ENCODE measurements at regions not wholly inside any gene's neighbourhood (a gene's known extent, or its start where the extent isn't known, plus 50 kb on each side); places are given as distances from the start of the nearest gene placed in this dataset.
A peak's percentile ranks its signal among the peaks of the same experiment; 100 is the strongest.

DNA sequence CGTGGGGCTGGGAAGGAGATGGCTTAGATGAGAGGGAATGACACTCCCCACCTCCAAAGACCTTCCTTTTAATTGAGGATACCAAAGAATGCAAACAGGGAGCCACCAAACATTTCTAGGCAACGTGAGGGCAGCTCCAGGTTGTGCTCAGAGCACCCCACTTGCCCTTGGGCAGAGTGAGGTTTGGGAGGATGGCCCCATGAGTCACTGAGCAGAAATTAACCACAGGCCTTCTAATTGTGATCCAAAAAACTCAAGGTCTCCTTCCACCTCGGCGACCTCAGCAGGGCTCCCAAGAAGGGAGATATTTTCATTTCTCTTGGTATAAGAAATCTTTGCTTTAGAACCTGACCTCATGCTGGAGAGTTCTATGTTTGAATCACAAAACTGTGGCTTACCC lies 305.0 kb upstream of the TPM1 start:
- Histone ChIP-seq H3K27ac (no peak overlapping the region), H3K4me3 (no peak overlapping the region)

DNA sequence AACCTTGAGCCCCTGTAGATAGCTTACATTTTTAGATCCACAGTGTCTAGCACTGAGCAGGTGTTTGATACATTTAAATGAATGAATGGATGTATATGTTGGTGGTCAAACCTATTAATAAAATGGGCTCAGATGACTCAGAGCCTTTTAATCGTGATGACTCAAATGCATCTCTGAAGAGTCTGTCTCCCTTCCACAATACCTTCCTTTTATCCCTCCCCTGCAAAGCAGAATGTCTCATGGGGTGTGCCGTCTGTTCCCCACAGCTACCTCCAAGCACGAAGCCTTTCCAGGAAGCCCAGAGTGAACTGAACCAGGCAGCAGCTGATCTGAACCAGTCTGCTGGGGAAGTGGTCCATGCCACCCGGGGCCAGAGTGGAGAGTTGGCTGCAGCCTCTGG lies 303.5 kb upstream of the TPM1 start:
- H3K27ac ChIP-seq, result peak overlapping the region in 1 of 21 experiments; percentile 51

DNA sequence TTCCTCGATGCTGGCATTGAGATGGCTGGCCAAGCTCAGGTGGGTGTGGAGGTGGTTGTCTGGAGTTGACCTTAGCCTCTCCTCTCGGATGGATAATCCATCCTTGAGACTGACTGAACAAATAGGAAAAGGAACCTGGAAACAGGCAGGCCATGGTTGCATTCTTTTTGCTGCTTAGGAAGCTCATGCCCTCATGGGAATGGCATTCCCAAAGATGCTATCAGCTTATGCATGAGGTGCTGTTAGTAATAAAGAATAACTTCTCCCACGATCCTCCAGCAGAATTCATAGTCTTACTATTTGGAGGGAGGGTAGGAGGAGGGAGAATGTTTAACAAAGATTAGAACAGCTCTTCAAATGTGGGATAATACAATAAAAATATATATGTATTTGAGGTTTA lies 303.0 kb upstream of the TPM1 start:
- Histone ChIP-seq H3K4me3 (no peak overlapping the region), H3K27ac (peak overlapping the region in 1 of 21 experiments; percentile 51)

More for the DNA sequence above, 303.5 kb upstream of the TPM1 start:
- H3K4me3 ChIP-seq, result no peak overlapping the region

DNA sequence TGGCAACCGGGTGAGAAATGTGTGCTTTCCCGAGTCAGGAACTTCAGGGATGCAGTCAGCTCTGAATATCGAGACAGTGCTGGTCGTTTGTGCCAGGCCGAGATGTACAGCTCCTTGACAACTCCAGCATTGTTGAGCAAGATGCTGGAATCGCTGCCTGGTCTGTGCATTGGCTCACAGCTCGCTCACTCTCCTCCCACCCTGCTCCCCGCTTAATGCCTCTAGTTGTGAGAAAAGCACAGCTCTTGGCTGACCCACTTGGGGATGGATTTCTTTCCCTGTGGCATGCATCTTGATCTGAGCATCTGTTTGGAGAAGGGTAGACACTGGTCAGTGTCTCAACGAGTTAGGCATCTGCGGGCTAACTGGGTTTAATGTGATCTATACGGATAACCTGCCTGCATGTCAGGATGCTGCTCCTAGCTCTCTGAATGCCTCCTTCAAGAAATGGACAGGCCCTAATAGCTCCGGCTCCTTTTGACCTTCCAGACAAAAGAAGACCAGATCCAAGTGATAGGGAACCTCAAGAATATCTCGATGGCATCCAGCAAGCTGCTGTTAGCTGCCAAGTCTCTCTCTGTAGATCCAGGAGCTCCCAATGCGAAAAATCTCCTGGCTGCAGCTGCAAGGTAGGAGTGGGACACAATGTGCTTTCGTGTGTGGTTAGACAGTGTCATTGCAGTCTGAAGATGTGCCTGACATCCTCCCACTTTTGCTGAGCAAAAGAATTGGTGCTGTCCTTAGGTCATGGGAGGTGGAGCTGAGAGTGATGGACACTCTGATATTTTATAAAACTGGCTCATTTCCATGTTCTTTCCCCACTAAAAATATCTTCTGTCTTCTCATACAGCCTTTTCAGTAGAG lies 302.2 kb upstream of the TPM1 start:
- Histone ChIP-seq H3K4me3 (no peak overlapping the region), H3K27ac (no peak overlapping the region)

DNA sequence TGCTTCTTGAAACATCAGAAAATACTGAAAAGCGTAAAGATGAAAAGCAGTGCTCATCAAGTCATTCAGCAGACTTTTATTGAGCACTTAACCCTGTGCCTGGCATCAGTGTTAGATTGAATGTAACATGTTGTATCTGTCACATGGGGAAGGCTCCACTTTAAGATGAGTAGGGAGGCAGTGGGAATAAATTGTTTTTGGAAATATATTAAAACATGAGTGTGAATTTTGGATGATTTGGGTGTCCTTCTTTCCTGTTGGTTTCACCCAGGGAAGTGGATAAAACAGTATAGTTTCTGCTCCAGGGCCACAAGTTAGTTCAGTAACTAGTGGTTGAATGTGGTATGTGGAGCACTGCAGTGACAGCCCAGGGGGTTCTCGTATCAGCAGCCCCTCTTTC lies 301.4 kb upstream of the TPM1 start:
- H3K4me3 ChIP-seq, result no peak overlapping the region
- H3K27ac ChIP-seq, result no peak overlapping the region

DNA sequence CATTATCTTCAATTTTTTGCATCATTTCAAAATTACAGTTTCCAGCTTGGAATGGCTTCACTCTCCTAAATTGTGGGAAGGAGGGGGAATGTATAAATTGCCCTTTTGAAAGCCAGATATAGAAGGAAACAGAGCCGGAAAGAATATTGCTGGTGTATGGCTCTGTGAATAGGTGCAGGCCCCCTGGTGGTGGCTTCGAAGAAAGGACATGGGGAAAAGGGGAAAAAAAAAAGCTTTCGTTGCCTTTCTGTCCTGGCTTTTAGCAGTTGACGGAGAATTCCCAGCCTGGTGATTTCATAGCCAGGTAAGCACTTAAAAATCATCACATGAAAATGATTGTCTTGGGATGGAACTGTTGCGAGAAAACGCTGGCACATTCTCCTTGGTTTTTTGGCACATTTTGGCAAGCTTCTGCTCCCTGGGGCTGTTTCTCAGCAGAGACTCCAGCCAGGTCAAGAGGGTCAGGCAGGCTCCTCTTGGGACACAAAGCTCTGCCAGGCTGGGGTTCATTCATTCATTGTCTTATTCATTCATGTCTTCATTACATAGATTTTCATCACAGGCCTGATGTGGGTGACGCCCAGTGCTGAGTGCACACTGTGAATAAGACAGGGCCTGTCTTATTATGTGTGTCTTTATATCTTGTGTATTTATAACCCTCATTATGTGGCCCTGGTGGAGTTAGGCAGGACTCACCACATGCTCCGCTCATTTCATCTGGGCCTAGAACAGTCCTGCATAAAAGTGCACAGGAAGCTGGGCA lies 300.0 kb upstream of the TPM1 start:
- H3K4me3 ChIP-seq, result no peak overlapping the region
- peak overlapping the region in 11 of 21 experiments; percentile 0 to 72 (median 39) for H3K27ac ChIP-seq

DNA sequence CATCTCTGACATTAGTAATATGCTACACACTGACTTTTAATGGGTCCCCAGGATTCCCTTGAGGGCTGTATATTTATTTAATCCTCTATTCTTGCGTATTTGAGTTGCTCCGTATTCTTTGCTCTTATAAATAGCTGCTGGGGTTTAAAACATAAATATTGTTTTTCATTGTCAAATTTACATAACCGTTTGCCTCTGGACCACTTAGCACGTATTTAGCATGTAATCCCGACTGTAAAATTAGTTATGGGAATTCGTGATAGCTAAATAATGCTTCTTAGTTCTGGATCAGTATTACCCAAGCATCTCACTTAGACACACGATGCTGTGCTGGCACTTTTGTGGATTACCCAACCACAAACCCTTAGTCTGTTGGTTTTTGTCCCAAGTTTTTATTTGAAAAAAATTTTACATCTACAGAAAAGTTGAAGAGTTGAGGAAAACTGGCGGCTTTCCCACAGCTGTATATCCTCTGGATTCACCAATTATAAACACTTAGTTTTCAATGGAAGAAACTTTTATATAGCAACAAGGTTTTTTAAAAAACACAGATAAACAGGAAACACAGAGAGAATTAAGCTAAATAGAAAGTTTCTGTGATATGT lies 296.8 kb upstream of the TPM1 start:
- H3K4me3 ChIP-seq, result no peak overlapping the region
- peak overlapping the region in 1 of 21 experiments; percentile 11 for H3K27ac ChIP-seq

DNA sequence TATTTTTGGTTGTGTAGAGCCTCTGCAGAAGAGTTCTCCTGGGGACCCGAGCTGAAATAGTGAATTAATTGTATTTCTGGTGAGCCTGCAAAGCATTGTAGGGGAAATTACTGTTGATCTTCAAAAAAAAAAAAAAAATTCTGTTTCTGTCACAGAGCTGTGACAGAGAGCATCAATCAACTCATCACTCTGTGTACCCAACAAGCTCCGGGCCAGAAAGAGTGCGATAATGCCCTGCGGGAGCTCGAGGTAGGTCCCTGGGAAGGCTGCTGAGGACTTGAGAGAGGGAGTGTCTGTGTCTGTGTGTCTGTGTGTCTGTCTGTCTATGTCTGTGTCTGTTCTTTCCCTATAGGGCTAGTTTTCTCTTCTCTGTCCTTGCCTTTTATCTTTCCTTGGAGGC lies 294.4 kb upstream of the TPM1 start:
- Histone ChIP-seq H3K4me3 (no peak overlapping the region), H3K27ac (no peak overlapping the region)

DNA sequence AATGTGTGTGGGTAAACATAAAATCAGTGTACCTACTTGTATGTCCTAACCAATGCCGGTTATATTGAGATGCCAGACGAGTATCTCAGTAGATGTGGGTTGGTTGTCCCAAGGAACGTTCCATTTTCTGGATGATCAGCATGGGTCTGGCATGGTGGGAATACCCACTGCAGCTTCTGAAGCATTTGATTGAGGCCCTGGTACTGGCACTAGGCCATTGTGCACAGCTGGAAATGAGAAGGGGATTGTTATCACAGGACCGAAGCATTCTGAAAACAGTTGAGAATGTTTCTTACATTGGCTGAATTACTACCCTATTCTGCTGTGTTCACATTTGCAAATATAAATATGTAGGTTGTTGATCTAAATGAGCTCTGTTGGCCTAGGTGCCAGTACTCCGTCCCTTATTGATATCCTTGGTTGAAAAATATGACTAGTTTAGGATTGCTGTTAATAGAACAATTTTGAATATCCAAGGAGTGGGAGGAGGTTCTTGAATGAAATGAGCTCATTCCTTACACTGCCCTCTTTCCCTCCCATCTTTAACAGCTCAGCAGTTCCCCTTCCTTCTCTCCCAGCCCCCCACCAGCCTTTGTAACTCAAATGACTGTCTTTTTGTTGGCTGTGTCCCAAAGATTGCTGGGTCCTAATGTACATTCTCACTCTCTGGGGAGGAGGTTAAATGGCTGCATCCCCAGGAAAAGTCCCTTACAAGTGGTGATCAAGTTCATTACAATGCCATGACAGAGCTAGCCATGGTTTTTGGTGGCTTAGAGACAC lies 293.3 kb upstream of the TPM1 start:
- Histone ChIP-seq H3K27ac (no peak overlapping the region), H3K4me3 (no peak overlapping the region)

DNA sequence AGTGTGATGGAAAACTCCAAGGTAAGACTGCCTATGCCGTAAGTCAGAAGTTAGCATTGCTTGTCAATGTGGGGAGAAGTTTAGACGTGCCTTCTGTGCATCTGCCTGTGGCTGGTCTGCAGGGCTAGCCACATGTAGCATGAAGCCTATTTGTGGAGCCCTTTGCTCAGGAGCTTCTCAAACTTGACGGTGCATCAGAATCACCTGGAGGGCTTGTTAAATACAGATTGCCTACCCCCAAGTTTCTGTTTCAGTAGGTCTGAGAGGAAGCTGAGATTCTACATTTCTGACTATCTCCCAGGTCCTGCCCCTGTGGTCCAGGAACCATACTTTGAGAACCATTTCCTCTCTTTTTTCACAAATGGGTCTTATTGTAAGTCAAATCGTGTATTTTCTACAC lies 292.1 kb upstream of the TPM1 start:
- no peak overlapping the region for H3K4me3 ChIP-seq
- H3K27ac ChIP-seq, result no peak overlapping the region

DNA sequence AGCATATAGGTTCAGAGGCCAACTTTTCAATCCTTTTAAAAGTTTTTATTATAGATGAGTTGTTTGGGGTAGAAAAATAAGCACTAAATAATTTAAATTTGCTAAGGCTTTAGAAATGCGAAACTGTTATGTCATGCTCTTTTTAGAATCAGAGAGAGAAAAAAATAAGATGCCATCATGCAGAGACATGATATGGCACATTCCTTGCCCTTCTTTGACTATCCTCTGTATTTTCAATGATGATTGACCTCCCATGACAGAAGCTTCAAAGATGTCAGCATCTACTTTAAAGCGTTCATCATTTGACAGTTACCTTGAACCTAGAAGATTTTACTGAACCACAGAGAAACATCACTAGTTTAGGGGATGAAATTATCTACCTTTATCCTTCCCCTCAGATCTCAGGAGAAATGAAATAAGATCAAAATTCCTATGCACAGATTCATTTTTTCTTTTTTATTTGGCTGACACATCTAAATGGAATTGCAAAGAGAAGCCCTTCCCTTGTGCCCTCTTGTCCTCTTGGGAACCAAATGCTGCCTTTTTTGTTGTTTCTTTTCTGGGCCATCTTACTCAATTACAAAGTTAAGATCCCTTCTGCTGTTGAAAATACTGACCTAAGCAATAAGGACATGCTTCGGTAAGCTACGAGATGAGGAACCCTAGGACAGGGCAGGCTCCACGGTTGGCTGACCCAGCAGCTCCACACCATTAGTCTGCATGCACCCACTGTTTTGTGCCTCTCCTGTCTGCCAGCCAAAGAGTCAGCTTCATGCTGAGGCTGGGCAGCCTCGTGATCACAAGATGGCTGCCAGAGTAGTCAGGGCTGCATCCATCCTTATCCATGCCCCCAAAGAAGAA lies 289.7 kb upstream of the TPM1 start:
- Histone ChIP-seq H3K27ac (no peak overlapping the region), H3K4me3 (no peak overlapping the region)

DNA sequence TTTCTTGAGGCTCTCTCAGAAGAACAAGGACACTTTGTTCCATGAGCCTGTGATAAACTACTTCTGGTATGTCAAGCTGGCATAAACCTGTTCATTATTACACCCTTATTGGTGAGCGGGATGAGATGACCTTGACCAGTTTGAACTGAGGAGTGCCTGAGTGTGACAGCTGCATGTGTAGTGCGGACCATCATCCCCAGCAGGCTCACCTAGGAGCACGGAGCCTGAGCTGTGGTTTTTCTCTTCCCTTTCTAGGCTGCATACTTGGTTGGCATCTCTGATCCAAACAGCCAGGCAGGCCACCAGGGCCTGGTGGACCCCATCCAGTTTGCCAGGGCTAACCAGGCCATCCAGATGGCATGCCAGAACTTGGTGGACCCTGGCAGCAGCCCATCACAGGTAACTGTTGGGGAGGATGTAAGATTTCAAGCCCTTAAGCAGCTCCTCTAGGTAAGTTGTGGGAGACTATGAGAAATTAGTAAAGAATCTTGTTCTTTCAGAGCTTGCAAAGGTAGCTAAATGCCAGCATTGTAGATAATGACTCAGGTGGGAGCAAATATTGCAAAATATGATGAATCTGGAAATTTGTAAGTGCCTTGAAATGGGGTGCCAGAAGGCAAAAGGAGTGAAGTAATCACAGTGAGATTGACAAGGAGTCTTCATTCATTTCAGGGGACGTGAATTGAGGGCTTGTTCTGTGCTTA lies 288.9 kb upstream of the TPM1 start:
- no peak overlapping the region for H3K4me3 ChIP-seq
- no peak overlapping the region for H3K27ac ChIP-seq

DNA sequence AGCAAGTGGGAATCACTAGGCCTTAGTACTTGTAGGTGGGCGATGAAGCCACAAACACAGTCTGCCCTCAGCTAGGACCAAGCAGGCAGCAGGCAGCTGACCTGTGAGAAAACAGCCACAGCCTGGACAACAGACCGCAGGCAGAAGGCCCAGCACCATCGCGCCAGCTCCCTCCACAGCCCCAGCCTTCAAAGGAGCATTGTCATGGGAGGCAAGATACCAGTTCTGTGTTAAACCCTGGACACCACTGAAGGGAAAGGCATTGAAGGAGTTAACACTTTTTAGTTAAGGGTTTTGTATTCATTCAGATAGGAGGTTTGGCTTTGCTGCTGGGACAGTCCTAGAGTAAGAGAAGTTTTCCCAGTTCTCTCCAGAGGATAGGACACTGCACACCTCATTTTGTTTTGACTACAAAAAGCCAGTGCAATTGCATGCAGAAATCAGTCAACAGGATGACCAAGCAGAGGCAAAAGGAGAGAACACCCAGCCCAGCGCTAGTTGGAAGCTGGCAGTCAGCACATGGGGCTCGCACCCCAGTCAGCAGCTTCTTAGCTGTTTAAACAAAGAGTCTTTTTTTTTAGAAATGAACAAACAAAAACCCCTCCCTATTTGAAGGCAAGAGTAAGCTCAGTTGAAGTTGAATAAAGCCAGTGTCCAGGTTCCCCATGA lies 286.1 kb upstream of the TPM1 start:
- Histone ChIP-seq H3K27ac (peak overlapping the region in 2 of 21 experiments; percentile 39 to 71), H3K4me3 (no peak overlapping the region)

DNA sequence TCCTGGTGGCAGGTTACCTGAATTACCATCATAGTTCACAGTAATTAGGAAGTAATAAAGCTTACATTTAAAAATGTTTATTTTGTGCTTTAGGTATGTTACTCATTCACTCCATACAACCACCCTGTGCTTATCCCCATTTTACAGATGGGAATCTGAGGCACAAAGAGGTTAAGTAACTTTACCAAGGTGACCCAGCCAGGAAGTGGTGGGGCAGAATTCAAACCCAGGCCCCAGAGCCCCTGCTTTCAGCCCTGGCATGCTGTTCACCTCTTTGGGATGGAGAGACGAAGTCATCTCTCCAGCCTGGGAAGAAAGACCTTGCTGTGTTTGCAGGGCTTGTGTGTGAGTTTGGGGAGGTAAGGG lies 285.6 kb upstream of the TPM1 start:
- Histone ChIP-seq H3K27ac (peak overlapping the region in 7 of 21 experiments; percentile 5 to 71 (median 49)), H3K4me3 (no peak overlapping the region)

DNA sequence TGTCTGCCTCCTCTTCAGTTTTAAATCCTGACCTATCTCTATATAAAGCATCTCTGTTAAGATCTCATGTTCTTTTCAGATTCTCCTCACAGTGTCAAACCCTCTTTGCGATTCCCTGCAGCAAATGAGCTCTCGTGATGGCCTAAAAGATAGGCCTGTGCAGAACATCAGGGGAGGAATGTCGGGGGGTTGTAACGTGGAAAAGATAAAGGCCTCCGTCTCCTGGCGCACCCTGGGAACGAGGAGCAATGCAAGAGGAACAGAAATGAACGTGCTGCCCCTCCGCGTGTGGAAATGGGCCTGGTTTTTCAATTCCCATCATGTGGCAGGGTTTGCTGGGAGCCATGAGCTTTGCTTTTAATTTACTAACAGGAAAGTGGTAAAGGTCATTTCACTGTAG lies 285.0 kb upstream of the TPM1 start:
- Histone ChIP-seq H3K27ac (peak overlapping the region in 10 of 21 experiments; percentile 0 to 71 (median 50)), H3K4me3 (no peak overlapping the region)

DNA sequence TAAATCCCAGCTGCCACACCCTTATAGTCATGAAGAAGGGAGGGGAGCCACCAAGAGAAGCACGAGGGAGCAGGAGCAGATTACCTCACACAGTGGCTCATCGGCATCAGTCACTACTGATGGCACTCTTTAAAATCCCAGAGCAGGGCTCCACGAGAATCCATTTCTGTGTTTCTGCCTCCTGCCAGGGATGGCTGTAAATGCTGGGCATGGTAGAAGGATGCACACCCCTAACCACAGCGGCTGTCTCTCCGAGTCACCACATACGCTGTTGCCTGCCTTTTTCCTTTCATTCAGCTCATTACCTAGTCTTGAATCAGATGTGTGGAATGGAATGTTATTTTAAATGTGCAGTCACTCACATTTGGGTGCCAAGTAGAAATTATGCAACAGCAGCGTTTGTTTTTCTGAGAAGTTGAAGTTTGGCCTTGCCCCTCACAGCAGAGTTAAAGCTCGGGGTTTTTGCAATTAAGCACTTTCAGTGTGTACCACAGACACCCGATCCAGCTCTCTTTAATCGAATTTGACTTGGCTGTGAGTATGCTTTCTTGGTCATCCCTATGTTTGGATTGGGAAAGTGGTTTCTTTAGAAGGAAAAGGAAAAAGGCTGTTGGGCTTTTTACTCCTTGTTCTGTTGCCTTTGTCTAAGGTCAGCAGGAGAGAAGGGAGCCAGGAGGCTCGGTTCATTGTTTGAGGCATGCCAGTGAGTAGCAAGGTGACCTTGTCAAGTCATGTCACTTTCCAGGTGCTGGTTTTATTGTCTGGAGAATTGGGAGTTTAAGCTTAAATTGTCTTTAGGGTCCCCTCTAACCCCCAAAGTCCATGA lies 284.2 kb upstream of the TPM1 start:
- peak overlapping the region in 14 of 21 experiments; percentile 0 to 64 (median 28) for H3K27ac ChIP-seq
- no peak overlapping the region for H3K4me3 ChIP-seq

DNA sequence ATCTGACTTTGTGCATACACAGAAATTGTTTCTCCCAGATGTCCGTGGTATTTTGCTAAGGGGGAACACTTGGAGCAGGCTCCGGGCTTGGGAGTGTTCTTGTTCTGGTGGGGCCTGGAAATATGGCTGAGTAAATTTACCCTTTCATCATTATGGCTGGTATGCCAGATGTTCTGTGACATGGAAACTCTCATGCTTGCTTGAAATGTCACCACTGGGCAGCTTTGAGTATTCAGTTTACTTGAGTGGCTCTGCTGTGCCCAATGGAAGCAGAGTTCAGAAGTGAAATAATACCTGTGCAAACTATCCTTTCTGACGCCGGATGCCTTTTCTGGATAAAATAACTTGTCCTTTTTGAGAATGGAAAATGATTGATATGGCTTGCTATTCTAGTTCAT lies 283.6 kb upstream of the TPM1 start:
- H3K4me3 ChIP-seq, result no peak overlapping the region
- H3K27ac ChIP-seq, result peak overlapping the region in 9 of 21 experiments; percentile 4 to 64 (median 38)
